Mammary epithelial cell (primary cell): ENCODE measurements at regions not wholly inside any gene's neighbourhood (a gene's known extent, or its start where the extent isn't known, plus 50 kb on each side); places are given as distances from the start of the nearest gene placed in this dataset.

Experiments used
- CTCF ChIP-seq, 2 donors: IDR thresholded peaks in 1 of 2; conservative IDR thresholded peaks in 1 of 2; 2 replicates each; pipeline ENCODE4 v1.5.1; 2011 to 2012; ENCODE audit warnings: inconsistent platforms in 2 of 2, low read length in 2 of 2, mild to moderate bottlenecking in 2 of 2, control low read depth in 1 of 2, low read depth in 1 of 2; ENCODE audit not compliant: insufficient read depth in 1 of 2; ENCODE audit errors: extremely low read depth in 1 of 2
- EZH2 ChIP-seq: IDR thresholded peaks from 2 replicates; pipeline ENCODE4 v1.6.1; 2012; ENCODE audit warnings: low read length, inconsistent platforms, borderline replicate concordance

GRCh38 chr5:102681403-102681983, 73.6 kb upstream of the PAM start:
- TF ChIP-seq CTCF (conservative IDR thresholded peaks at IDR 0.05 in 1 of 2, IDR thresholded peaks at IDR 0.05 in 1 of 2; ENCODE audit: extremely low read depth in 1 of 2, insufficient read depth in 1 of 2, low read depth in 1 of 2, low read length in 2 of 2) (peak; percentile 87 to 92), EZH2 (no peak)
